C4-2B (cell line): ENCODE measurements at regions not wholly inside any gene's neighbourhood (a gene's known extent, or its start where the extent isn't known, plus 50 kb on each side); places are given as distances from the start of the nearest gene placed in this dataset.

Experiments used
- ZFX ChIP-seq: fragments of 450-650 bp; IDR thresholded peaks from 2 replicates; pipeline ENCODE4 v1.6.1; 2017
- TF ChIP-seq, protein P1 (sequence below): fragments of 450-650 bp; conservative IDR thresholded peaks from 2 replicates; pipeline ENCODE4 v1.5.1; 2017; ENCODE audit warnings: mild to moderate bottlenecking

DNA sequence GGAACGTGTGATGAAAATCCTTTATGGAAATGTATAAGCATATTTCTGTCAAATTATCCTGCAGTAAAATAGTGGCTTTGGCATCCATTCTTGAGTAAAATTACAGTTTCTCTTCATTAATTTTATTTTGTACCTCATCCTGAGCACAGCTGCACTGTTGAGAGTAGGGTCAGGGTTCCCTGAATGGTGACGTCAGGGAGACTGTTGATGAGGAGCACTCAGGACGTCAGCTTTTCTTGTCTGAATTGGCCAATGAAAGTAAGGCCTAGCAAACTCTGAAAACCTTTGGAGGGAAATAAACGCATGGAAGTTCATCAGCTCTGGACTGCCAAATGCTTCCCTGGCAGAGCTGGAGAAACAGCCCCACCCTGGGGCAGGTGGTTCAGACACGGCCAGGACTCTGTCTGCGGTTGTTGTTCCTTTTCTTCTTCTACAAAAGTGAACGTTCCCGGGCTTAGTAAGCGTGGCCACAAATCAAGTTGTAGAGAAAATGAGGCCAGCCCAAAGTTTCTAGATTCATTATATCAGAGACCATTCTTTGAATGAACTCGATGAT, 179.7 kb upstream of the EXOC2 start:
- TF ChIP-seq, protein P1, sequence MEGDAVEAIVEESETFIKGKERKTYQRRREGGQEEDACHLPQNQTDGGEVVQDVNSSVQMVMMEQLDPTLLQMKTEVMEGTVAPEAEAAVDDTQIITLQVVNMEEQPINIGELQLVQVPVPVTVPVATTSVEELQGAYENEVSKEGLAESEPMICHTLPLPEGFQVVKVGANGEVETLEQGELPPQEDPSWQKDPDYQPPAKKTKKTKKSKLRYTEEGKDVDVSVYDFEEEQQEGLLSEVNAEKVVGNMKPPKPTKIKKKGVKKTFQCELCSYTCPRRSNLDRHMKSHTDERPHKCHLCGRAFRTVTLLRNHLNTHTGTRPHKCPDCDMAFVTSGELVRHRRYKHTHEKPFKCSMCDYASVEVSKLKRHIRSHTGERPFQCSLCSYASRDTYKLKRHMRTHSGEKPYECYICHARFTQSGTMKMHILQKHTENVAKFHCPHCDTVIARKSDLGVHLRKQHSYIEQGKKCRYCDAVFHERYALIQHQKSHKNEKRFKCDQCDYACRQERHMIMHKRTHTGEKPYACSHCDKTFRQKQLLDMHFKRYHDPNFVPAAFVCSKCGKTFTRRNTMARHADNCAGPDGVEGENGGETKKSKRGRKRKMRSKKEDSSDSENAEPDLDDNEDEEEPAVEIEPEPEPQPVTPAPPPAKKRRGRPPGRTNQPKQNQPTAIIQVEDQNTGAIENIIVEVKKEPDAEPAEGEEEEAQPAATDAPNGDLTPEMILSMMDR, result no peak
- TF ChIP-seq ZFX, result no peak
